RWPE2 (cell line): ENCODE measurements at regions not wholly inside any gene's neighbourhood (a gene's known extent, or its start where the extent isn't known, plus 50 kb on each side); places are given as distances from the start of the nearest gene placed in this dataset.

Source experiments
- ATAC-seq: fragments of 200-7000 bp; cut with Tn5 transposase; 3 replicates; pipeline ENCODE4 v1.9.1; 2021; ENCODE audit warnings: low read depth
- DNase-seq: peaks from one replicate; pipeline ENCODE4 v3.0.0-alpha.2; 2020; ENCODE audit warnings: low spot score
- H3K27ac ChIP-seq: fragments of 450-650 bp; 2 replicates; pipeline ENCODE4 v1.5.1; 2017; ENCODE audit warnings: mild to moderate bottlenecking; ENCODE audit not compliant: poor library complexity, severe bottlenecking
- H3K27me3 ChIP-seq: fragments of 250-450 bp; sonication (Bioruptor Pico); 2 replicates; pipeline ENCODE4 v1.5.1; 2021; ENCODE audit warnings: mild to moderate bottlenecking, moderate library complexity; ENCODE audit not compliant: insufficient read depth, poor library complexity, severe bottlenecking
- H3K36me3 ChIP-seq: fragments of 250-450 bp; sonication (Bioruptor Pico); 2 replicates; pipeline ENCODE4 v1.5.1; 2020; ENCODE audit warnings: low read depth, mild to moderate bottlenecking, moderate library complexity
- H3K4me1 ChIP-seq: fragments of 250-450 bp; sonication (Bioruptor Pico); 2 replicates; pipeline ENCODE4 v1.5.1; 2021; ENCODE audit warnings: mild to moderate bottlenecking, moderate library complexity; ENCODE audit not compliant: insufficient read depth, poor library complexity, severe bottlenecking
- H3K4me3 ChIP-seq: fragments of 250-450 bp; sonication (Bioruptor Pico); 2 replicates; pipeline ENCODE4 v1.5.1; 2021; ENCODE audit warnings: mild to moderate bottlenecking, moderate library complexity; ENCODE audit not compliant: severe bottlenecking
- H3K9me3 ChIP-seq: fragments of 250-450 bp; sonication (Bioruptor Pico); 2 replicates; pipeline ENCODE4 v1.5.1; 2021; ENCODE audit warnings: mild to moderate bottlenecking, moderate library complexity; ENCODE audit not compliant: severe bottlenecking
- CTCF ChIP-seq: fragments of 450-650 bp; IDR thresholded peaks from one replicate; pipeline ENCODE4 v1.5.1; 2017; ENCODE audit warnings: mild to moderate bottlenecking, moderate library complexity; ENCODE audit not compliant: poor library complexity, severe bottlenecking

DNA sequence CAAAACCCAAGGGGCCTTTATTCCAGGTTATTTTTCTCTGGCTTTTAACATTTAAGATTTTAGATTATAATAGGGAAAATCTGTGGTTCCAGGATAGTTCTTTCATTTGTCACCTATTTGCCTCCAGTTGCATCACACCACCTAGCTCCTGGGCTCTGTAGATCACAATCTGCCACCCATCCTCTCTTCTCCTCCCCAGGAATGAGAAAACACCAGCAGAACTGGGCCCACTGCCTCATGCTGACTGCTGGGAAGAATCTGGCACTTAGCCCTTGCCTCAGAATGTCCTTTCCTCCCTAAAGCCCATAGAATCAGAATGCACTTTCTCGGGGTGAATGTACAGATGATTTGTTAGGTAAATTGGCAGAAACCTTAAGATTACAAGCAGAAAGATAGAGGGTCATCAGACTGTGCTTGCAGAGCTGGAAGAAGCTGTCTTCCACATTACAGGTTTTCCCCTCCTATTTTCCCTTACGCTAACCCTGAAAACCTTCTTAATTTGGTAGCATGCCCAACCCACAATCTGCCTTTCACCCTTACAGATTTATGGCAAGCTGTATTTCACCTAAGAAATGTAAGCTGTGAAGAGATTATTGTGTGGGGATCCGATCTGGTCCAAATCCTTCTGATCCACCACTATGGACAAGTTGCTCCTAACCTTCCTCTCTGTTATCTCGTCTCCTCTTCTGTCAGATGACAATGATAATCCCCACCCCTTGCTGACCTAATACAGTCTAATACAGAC is 72.6 kb downstream of the LRRC30 start:
- DNase-seq (no peak), ATAC-seq (no peak)
- H3K9me3 ChIP-seq: peaks cover under 1% of the 10 kb centered on the region
- H3K27ac ChIP-seq: no peak overlapping the region
- no peak overlapping the region for H3K4me3 ChIP-seq
- H3K4me1 ChIP-seq: peaks cover 5% of the 10 kb centered on the region
- H3K36me3 ChIP-seq: no peaks in the 10 kb centered on the region
- H3K27me3 ChIP-seq: no peaks in the 10 kb centered on the region
- TF ChIP-seq CTCF: no peak

DNA sequence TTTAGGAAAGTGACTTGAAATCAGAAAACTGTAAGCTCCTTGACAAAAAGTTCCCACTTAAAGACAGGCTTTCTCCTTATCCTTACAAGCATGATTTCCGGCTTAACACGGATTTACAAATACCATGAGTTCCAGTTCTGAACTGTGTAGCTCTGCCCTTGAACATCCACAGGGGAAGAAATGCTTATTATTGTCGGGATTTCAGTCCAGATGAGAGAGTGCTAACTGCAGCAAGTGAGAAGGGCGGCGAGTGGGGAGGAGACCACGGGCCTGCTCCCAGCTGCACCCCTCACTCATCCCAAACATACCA is 73.1 kb downstream of the LRRC30 start:
- H3K4me3 ChIP-seq: no peak overlapping the region
- TF ChIP-seq CTCF: no peak
- no peaks in the 10 kb centered on the region for H3K27me3 ChIP-seq

DNA sequence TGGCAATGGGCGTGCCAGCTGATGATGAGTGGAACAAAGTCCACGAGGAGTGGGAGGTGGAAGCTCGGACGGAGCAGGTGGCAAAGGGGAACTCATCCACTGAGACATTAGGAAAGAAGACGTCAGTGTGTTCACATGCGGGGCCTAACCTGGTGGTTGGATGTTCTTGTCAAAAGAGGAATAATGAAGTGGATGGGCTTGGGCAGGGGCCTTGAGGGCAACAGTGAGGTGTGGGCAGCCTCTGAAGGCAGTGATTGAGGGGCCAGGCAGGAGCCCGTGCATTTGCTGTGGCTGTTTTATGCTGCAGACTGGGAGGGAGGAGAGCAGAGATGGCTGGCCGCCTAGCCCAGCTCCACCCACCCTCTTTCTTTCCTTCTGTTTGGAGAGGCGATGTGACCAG is 74.5 kb downstream of the LRRC30 start:
- no peak overlapping the region for H3K27ac ChIP-seq
- TF ChIP-seq CTCF: no peak
- H3K4me3 ChIP-seq: no peak overlapping the region
- DNase-seq (no peak), ATAC-seq (no peak)
- no peaks in the 10 kb centered on the region for H3K27me3 ChIP-seq
- H3K36me3 ChIP-seq: no peaks in the 10 kb centered on the region
- no peaks in the 10 kb centered on the region for H3K9me3 ChIP-seq
- peaks cover 5% of the 10 kb centered on the region for H3K4me1 ChIP-seq

More for the DNA sequence above, 73.1 kb downstream of the LRRC30 start:
- DNase-seq (no peak), ATAC-seq (no peak)
- no peaks in the 10 kb centered on the region for H3K9me3 ChIP-seq
- H3K27ac ChIP-seq: no peak overlapping the region
- H3K4me1 ChIP-seq: peaks cover 5% of the 10 kb centered on the region
- no peaks in the 10 kb centered on the region for H3K36me3 ChIP-seq

DNA sequence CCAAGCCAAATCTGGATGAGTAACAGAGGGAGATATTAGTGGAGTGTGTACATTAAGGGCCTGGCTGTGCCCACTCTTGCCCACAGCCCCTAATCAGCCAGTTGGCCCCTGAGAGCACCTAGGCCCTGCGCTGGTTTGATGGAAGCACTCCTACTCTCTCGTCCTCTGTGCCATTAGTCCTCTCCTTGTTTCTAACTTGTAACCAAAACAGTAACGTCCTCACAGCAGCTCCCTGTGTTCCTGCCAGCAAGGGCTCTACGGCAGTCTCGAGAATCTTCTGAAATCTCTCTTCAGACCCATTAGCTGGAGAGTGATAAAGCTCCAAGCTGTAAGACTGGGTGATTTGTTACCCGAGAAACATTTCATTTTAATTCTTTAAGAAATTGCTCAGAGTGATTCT is 76.1 kb downstream of the LRRC30 start:
- DNase-seq (no peak), ATAC-seq (no peak)
- no peak overlapping the region for H3K27ac ChIP-seq
- H3K9me3 ChIP-seq: no peaks in the 10 kb centered on the region
- no peak for TF ChIP-seq CTCF
- H3K4me1 ChIP-seq: no peaks in the 10 kb centered on the region
- H3K4me3 ChIP-seq: no peak overlapping the region
- H3K36me3 ChIP-seq: no peaks in the 10 kb centered on the region
- no peaks in the 10 kb centered on the region for H3K27me3 ChIP-seq

GRCh38 chr18:7307526-7307925 is 76.6 kb downstream of the LRRC30 start:
- Histone ChIP-seq H3K4me1 (no peaks in the 10 kb centered on the region), H3K27ac (no peak overlapping the region), H3K9me3 (no peaks in the 10 kb centered on the region), H3K27me3 (no peaks in the 10 kb centered on the region), H3K36me3 (no peaks in the 10 kb centered on the region), H3K4me3 (no peak overlapping the region)
- DNase-seq (no peak), ATAC-seq (no peak)
- no peak for TF ChIP-seq CTCF
